Lung (tissue), 11 donors: ENCODE measurements at regions not wholly inside any gene's neighbourhood (a gene's known extent, or its start where the extent isn't known, plus 50 kb on each side); places are given as distances from the start of the nearest gene placed in this dataset.

Experiments
- ATAC-seq: fragments of 200-7000 bp; cut with Tn5 transposase; one replicate; pipeline ENCODE4 v1.9.1; 2020; ENCODE audit warnings: moderate number of reproducible peaks; ENCODE audit not compliant: insufficient read depth, low FRiP score
- DNase-seq, 3 donors: peaks; one replicate each; pipeline ENCODE4 v3.0.0-alpha.2; 2013 to 2017
- H3K27ac ChIP-seq, 2 donors: one replicate each; pipeline ENCODE4 v1.5.1; 2013; ENCODE audit warnings: mild to moderate bottlenecking in 2 of 2, moderate library complexity in 2 of 2, control low read depth in 1 of 2, inconsistent platforms in 1 of 2, low read depth in 1 of 2, low read length in 1 of 2
- H3K27me3 ChIP-seq, 3 donors: one replicate each; pipeline ENCODE4 v1.5.1; 2013; ENCODE audit warnings: low read length in 2 of 3; ENCODE audit not compliant: control insufficient read depth in 3 of 3, insufficient read depth in 3 of 3
- H3K36me3 ChIP-seq, 4 donors: one replicate each; pipeline ENCODE4 v1.5.1; 2013; ENCODE audit warnings: low read length in 4 of 4, mild to moderate bottlenecking in 1 of 4, moderate library complexity in 1 of 4; ENCODE audit not compliant: control insufficient read depth in 4 of 4, insufficient read depth in 4 of 4
- H3K4me1 ChIP-seq, 5 donors: one replicate each; pipeline ENCODE4 v1.5.1; 2013; ENCODE audit warnings: low read length in 5 of 5, mild to moderate bottlenecking in 2 of 5, moderate library complexity in 1 of 5; ENCODE audit not compliant: control insufficient read depth in 5 of 5, insufficient read depth in 5 of 5
- H3K4me3 ChIP-seq: one replicate; pipeline ENCODE4 v1.5.1; 2013; ENCODE audit warnings: mild to moderate bottlenecking, control low read depth, moderate library complexity
- H3K9ac ChIP-seq, 2 donors: one replicate each; pipeline ENCODE4 v1.5.1; 2013; ENCODE audit warnings: low read length in 2 of 2, control low read depth in 1 of 2; ENCODE audit not compliant: insufficient read depth in 1 of 2
- H3K9me3 ChIP-seq, 4 donors: one replicate each; pipeline ENCODE4 v1.5.1; 2013; ENCODE audit warnings: low read length in 3 of 4, mild to moderate bottlenecking in 1 of 4, moderate library complexity in 1 of 4; ENCODE audit not compliant: control insufficient read depth in 4 of 4, insufficient read depth in 3 of 4
- CTCF ChIP-seq: IDR thresholded peaks from 2 replicates; pipeline ENCODE4 v1.5.1; 2012; ENCODE audit warnings: mild to moderate bottlenecking; ENCODE audit errors: control extremely low read depth, extremely low read depth
- WGBS, 2 donors: extraction: QIAGEN DNeasy Blood & Tissue Kit; methylation state at CpG; one replicate each; pipeline ENCODE4 v1.1.7; 2013; 5-methylcytosine and 5-hydroxymethylcytosine counted together
- donor health status: control.
- donor health status: control.
- donor health status: Bipolar disorder and iron deficiency.
- donor health status: healthy.
- donor health status: DM: yes; HTN: yes; CAD: no.

GRCh38 chr5:27722337-27722736, 684.0 kb upstream of the CDH9 start:
- no peaks in the 10 kb centered on the region for H3K4me1 ChIP-seq
- no peak overlapping the region for H3K9ac ChIP-seq
- no peak overlapping the region for H3K4me3 ChIP-seq
- DNase-seq (no peak), ATAC-seq (no peak)
- H3K27me3 ChIP-seq = no peaks in the 10 kb centered on the region
- no peaks in the 10 kb centered on the region for H3K9me3 ChIP-seq
- H3K36me3 ChIP-seq = no peaks in the 10 kb centered on the region
- no peak for TF ChIP-seq CTCF
- H3K27ac ChIP-seq = no peak overlapping the region

- no peak overlapping the region for H3K9ac ChIP-seq
- DNase-seq = no peak
- no peak overlapping the region for H3K4me3 ChIP-seq
These were observed 670.1 kb upstream of the CDH9 start for GRCh38 chr5:27708534-27708933.

GRCh38 chr5:27706832-27707231, 668.4 kb upstream of the CDH9 start:
- H3K4me1 ChIP-seq = no peaks in the 10 kb centered on the region
- no peaks in the 10 kb centered on the region for H3K27me3 ChIP-seq
- no peak overlapping the region for H3K9ac ChIP-seq
- no peak for DNase-seq
- H3K27ac ChIP-seq = no peak overlapping the region
- no peak overlapping the region for H3K4me3 ChIP-seq
- H3K36me3 ChIP-seq = no peaks in the 10 kb centered on the region
- H3K9me3 ChIP-seq = no peaks in the 10 kb centered on the region
- ATAC-seq = no peak
- TF ChIP-seq CTCF = no peak

More at GRCh38 chr5:27708534-27708933, 670.1 kb upstream of the CDH9 start:
- Histone ChIP-seq H3K9me3 (no peaks in the 10 kb centered on the region), H3K27me3 (no peaks in the 10 kb centered on the region), H3K4me1 (no peaks in the 10 kb centered on the region), H3K27ac (no peak overlapping the region), H3K36me3 (no peaks in the 10 kb centered on the region)
- no peak for TF ChIP-seq CTCF
- 81 to 89% methylated on average over 3 of the region's 3 CpGs for WGBS, 2 donors
- no peak for ATAC-seq

GRCh38 chr5:27705661-27706060, 667.3 kb upstream of the CDH9 start:
- Histone ChIP-seq H3K36me3 (no peaks in the 10 kb centered on the region), H3K4me1 (no peaks in the 10 kb centered on the region), H3K27ac (no peak overlapping the region), H3K27me3 (no peaks in the 10 kb centered on the region), H3K4me3 (no peak overlapping the region), H3K9ac (no peak overlapping the region), H3K9me3 (no peaks in the 10 kb centered on the region)
- DNase-seq (no peak), ATAC-seq (no peak)
- TF ChIP-seq CTCF = no peak
- 68 to 69% methylated on average over 3 of the region's 3 CpGs for WGBS, 2 donors
